Esophagus squamous epithelium (tissue), 5 donors: ENCODE measurements at regions not wholly inside any gene's neighbourhood (a gene's known extent, or its start where the extent isn't known, plus 50 kb on each side); places are given as distances from the start of the nearest gene placed in this dataset.

Source experiments
- DNase-seq: peaks from one replicate; lab custom pipeline; 2025; lab: John Stamatoyannopoulos, UW
- H3K27ac ChIP-seq, 4 donors: fragments of 200-600 bp; sonication (generic); one replicate each; pipeline ENCODE4 v1.5.1; 2016 to 2019; ENCODE audit warnings: mild to moderate bottlenecking in 1 of 4
- H3K27me3 ChIP-seq, 4 donors: fragments of 200-600 bp; sonication (generic); 1 replicate in 3 of 4; 2 replicates in 1 of 4; pipeline versions ENCODE4 v1.5.1 to v1.6.0; 2017 to 2021; ENCODE audit warnings: antibody characterized with exemption in 1 of 4
- H3K36me3 ChIP-seq, 3 donors: fragments of 200-600 bp; sonication (generic); one replicate each; pipeline ENCODE4 v1.5.1; 2016 to 2019
- H3K4me1 ChIP-seq, 3 donors: fragments of 200-600 bp; sonication (generic); one replicate each; pipeline ENCODE4 v1.5.1; 2017 to 2019
- H3K4me3 ChIP-seq, 4 donors: fragments of 200-600 bp; sonication (generic); 1 replicate in 3 of 4; 2 replicates in 1 of 4; pipeline ENCODE4 v1.5.1; 2016 to 2019; ENCODE audit warnings: mild to moderate bottlenecking in 2 of 4, moderate library complexity in 1 of 4
- H3K9me3 ChIP-seq, 3 donors: fragments of 200-600 bp; sonication (generic); one replicate each; pipeline ENCODE4 v1.5.1; 2016 to 2019
- CTCF ChIP-seq, 6 experiments: fragments of 450-650 bp in 4 of 6; fragments of 200-600 bp in 2 of 6; sonication (generic) in 2 of 6; IDR thresholded peaks; one replicate each; pipeline ENCODE4 v1.5.1; 2016 to 2019; ENCODE audit warnings: antibody characterized with exemption in 6 of 6, mild to moderate bottlenecking in 4 of 6, moderate library complexity in 4 of 6
- POLR2A ChIP-seq, 4 donors: fragments of 450-650 bp; IDR thresholded peaks; one replicate each; pipeline ENCODE4 v1.6.1; 2017; ENCODE audit warnings: antibody characterized with exemption in 4 of 4, mild to moderate bottlenecking in 4 of 4, moderate library complexity in 3 of 4
- WGBS, 2 donors: methylation state at CpG; one replicate each; pipeline ENCODE4 v1.1.5; 2018; 5-methylcytosine and 5-hydroxymethylcytosine counted together
- intact Hi-C: fragments of 100-400 bp; cut with DNase I; formaldehyde crosslinking; loops from one replicate; pipeline ENCODE4 v1.15.0; 2022
- donor health status: DM: yes; HTN: yes; CAD: no.

GRCh38 chr1:72937905-72938304, 655.6 kb upstream of the NEGR1 start:
- Histone ChIP-seq H3K9me3 (no peaks in the 10 kb centered on the region), H3K27ac (no peak overlapping the region), H3K27me3 (no peaks in the 10 kb centered on the region), H3K4me1 (no peaks in the 10 kb centered on the region), H3K4me3 (no peak overlapping the region), H3K36me3 (no peaks in the 10 kb centered on the region)
- no peak for TF ChIP-seq CTCF (IDR thresholded peaks at IDR 0.05)
- no peak for TF ChIP-seq POLR2A (IDR thresholded peaks at IDR 0.05)
- no peak for DNase-seq
- intact Hi-C loops: no loop called here
- 9 to 13% methylated on average over 1 of the region's 1 CpG for WGBS, 2 donors

- WGBS, 2 donors: 76 to 78% methylated on average over 8 of the region's 8 CpGs
- no peak for DNase-seq
- no peak for TF ChIP-seq CTCF (IDR thresholded peaks at IDR 0.05)
- TF ChIP-seq POLR2A (IDR thresholded peaks at IDR 0.05): no peak
- Histone ChIP-seq H3K27ac (no peak overlapping the region), H3K4me1 (no peaks in the 10 kb centered on the region), H3K27me3 (no peaks in the 10 kb centered on the region), H3K9me3 (no peaks in the 10 kb centered on the region), H3K4me3 (no peak overlapping the region), H3K36me3 (no peaks in the 10 kb centered on the region)
- intact Hi-C loops: no loop called here
Measured at GRCh38 chr1:72936942-72937341, 654.6 kb upstream of the NEGR1 start.

GRCh38 chr1:72936151-72936740, 653.9 kb upstream of the NEGR1 start:
- Histone ChIP-seq H3K27me3 (no peaks in the 10 kb centered on the region), H3K4me1 (no peaks in the 10 kb centered on the region), H3K36me3 (no peaks in the 10 kb centered on the region), H3K27ac (no peak overlapping the region), H3K4me3 (no peak overlapping the region), H3K9me3 (no peaks in the 10 kb centered on the region)
- 74 to 75% methylated on average over 6 of the region's 6 CpGs for WGBS, 2 donors
- DNase-seq: no peak
- intact Hi-C loops: no loop called here
- TF ChIP-seq POLR2A (IDR thresholded peaks at IDR 0.05): no peak
- no peak for TF ChIP-seq CTCF (IDR thresholded peaks at IDR 0.05)

GRCh38 chr1:72932025-72932424, 649.7 kb upstream of the NEGR1 start:
- Histone ChIP-seq H3K36me3 (no peaks in the 10 kb centered on the region), H3K27ac (no peak overlapping the region), H3K9me3 (no peaks in the 10 kb centered on the region), H3K4me1 (no peaks in the 10 kb centered on the region), H3K27me3 (no peaks in the 10 kb centered on the region), H3K4me3 (no peak overlapping the region)
- no peak for TF ChIP-seq POLR2A (IDR thresholded peaks at IDR 0.05)
- no peak for TF ChIP-seq CTCF (IDR thresholded peaks at IDR 0.05)
- intact Hi-C loops: no loop called here
- no peak for DNase-seq
- 57 to 73% methylated on average over 2 of the region's 2 CpGs for WGBS, 2 donors

- Histone ChIP-seq H3K9me3 (no peaks in the 10 kb centered on the region), H3K4me1 (no peaks in the 10 kb centered on the region), H3K36me3 (no peaks in the 10 kb centered on the region), H3K27me3 (no peaks in the 10 kb centered on the region), H3K27ac (no peak overlapping the region), H3K4me3 (no peak overlapping the region)
- 81 to 83% methylated on average over 3 of the region's 3 CpGs for WGBS, 2 donors
- intact Hi-C loops: no loop called here
- DNase-seq: no peak
- no peak for TF ChIP-seq CTCF (IDR thresholded peaks at IDR 0.05)
- TF ChIP-seq POLR2A (IDR thresholded peaks at IDR 0.05): no peak
Measured at GRCh38 chr1:72930528-72930927, 648.2 kb upstream of the NEGR1 start.
